ENCODE measurements at regions not wholly inside any gene's neighbourhood (a gene's known extent, or its start where the extent isn't known, plus 50 kb on each side); places are given as distances from the start of the nearest gene placed in this dataset.

DNA sequence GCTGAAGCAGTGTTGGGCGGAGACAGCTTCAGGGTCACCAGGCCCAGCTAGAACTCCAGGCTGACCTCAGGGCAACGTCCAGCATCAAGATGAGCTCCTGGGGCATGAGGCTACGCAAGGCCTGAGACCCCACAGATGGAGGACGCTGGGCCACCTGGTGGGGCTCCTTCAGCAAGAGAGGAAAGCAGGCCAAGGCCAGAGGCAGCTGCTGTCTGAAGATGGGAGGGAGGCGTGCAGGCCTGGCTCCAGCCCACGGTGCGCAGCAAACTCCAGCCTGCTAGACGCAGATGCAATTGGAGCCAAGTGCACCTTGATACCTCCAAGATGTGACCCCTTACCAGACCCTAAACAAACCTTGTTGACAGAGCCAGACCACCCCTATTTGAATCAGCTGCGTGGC is 220.9 kb upstream of the RREB1 start:
- TF ChIP-seq, protein P1, sequence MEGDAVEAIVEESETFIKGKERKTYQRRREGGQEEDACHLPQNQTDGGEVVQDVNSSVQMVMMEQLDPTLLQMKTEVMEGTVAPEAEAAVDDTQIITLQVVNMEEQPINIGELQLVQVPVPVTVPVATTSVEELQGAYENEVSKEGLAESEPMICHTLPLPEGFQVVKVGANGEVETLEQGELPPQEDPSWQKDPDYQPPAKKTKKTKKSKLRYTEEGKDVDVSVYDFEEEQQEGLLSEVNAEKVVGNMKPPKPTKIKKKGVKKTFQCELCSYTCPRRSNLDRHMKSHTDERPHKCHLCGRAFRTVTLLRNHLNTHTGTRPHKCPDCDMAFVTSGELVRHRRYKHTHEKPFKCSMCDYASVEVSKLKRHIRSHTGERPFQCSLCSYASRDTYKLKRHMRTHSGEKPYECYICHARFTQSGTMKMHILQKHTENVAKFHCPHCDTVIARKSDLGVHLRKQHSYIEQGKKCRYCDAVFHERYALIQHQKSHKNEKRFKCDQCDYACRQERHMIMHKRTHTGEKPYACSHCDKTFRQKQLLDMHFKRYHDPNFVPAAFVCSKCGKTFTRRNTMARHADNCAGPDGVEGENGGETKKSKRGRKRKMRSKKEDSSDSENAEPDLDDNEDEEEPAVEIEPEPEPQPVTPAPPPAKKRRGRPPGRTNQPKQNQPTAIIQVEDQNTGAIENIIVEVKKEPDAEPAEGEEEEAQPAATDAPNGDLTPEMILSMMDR (IDR thresholded peaks at IDR 0.05), result no peak
- no peak for TF ChIP-seq POLR2AphosphoS5 (IDR thresholded peaks at IDR 0.05)
- TF ChIP-seq EP300 (IDR thresholded peaks at IDR 0.05), result no peak
- no peak for TF ChIP-seq POLR2A (IDR thresholded peaks at IDR 0.05)

Data from stomach (tissue), 4 donors.